ENCODE measurements at regions not wholly inside any gene's neighbourhood (a gene's known extent, or its start where the extent isn't known, plus 50 kb on each side); places are given as distances from the start of the nearest gene placed in this dataset.

DNA sequence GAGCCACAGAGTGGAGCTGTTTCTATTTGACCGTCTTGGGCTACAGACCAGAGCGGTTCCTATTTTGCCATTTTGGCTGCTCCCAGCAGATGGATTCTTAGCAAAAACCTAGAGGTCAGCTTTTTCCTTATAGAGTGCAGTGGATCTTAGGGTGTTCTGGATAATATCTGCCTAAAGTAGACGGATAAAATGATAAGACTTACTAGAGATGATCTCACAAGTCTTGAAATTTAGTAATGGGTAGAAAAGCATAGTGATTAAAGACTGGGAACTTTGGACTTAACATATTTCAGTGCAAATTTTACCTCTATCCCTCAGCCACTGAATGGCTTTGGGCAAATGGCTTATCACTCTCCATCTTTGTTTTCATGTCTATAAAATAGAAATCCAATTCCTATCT is 439.8 kb downstream of the ADGRL2 start:
- Mint-ChIP-seq H3K27ac (no peak overlapping the region), H3K27me3 (ENCODE audit: low read depth) (no peaks in the 10 kb centered on the region), H3K4me3 (no peak overlapping the region), H3K4me1 (no peaks in the 10 kb centered on the region), H3K9me3 (peaks cover 30% of the 10 kb centered on the region), H3K36me3 (peaks cover 14% of the 10 kb centered on the region)
- ChIA-PET CTCF (no interaction called here), POLR2A (no interaction called here)
- ATAC-seq (no peak), DNase-seq (ENCODE audit: low spot score) (no peak)
- TF ChIP-seq NFE2L1 (CRISPR knock-in tag; IDR thresholded peaks at IDR 0.05) (no peak), ZBTB21 (CRISPR knock-in tag; IDR thresholded peaks at IDR 0.05; ENCODE audit: borderline replicate concordance) (no peak), NR2C2 (CRISPR knock-in tag; IDR thresholded peaks at IDR 0.05) (no peak), FOXK1 (CRISPR knock-in tag; IDR thresholded peaks at IDR 0.05) (no peak), SP1 (CRISPR knock-in tag; conservative IDR thresholded peaks at IDR 0.05) (no peak), TEAD1 (CRISPR knock-in tag; IDR thresholded peaks at IDR 0.05) (no peak), RORB (CRISPR knock-in tag; IDR thresholded peaks at IDR 0.05) (no peak)
- TF ChIP-seq, protein P1, sequence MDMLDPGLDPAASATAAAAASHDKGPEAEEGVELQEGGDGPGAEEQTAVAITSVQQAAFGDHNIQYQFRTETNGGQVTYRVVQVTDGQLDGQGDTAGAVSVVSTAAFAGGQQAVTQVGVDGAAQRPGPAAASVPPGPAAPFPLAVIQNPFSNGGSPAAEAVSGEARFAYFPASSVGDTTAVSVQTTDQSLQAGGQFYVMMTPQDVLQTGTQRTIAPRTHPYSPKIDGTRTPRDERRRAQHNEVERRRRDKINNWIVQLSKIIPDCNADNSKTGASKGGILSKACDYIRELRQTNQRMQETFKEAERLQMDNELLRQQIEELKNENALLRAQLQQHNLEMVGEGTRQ (CRISPR knock-in tag; IDR thresholded peaks at IDR 0.05), result no peak

DNA sequence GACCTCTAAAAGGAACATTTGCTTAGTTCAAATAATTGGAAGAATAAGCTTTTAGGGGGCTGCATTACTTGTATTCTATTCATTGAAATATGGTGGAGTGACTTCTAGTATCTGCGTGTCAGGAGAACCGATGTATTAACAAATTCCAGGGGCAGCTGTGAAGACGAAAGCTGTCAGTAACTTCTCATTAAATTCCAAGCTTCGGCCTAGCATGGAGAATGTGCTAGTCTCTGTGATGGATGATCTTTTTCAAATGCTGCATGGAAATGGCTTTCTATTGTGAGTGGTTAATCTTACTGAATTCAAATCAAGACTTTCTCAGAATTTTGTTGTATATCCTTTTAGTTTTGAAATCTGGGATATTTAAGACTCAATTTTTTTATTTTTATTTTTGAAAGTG is 429.9 kb downstream of the ADGRL2 start:
- no peak overlapping the region for H3K4me3 Mint-ChIP-seq
- ChIA-PET CTCF (no interaction called here), POLR2A (no interaction called here)
- peaks cover 14% of the 10 kb centered on the region for H3K9me3 Mint-ChIP-seq
- TF ChIP-seq NFATC4 (CRISPR knock-in tag; IDR thresholded peaks at IDR 0.05) (no peak), SOX15 (CRISPR knock-in tag; IDR thresholded peaks at IDR 0.05) (no peak), ETV6 (CRISPR knock-in tag; IDR thresholded peaks at IDR 0.05) (no peak), KAT7 (CRISPR knock-in tag; IDR thresholded peaks at IDR 0.05; ENCODE audit: borderline replicate concordance) (no peak), GTF2I (CRISPR knock-in tag; conservative IDR thresholded peaks at IDR 0.05) (no peak), NR1H2 (CRISPR knock-in tag; IDR thresholded peaks at IDR 0.05) (no peak)
- TF ChIP-seq, protein P2, sequence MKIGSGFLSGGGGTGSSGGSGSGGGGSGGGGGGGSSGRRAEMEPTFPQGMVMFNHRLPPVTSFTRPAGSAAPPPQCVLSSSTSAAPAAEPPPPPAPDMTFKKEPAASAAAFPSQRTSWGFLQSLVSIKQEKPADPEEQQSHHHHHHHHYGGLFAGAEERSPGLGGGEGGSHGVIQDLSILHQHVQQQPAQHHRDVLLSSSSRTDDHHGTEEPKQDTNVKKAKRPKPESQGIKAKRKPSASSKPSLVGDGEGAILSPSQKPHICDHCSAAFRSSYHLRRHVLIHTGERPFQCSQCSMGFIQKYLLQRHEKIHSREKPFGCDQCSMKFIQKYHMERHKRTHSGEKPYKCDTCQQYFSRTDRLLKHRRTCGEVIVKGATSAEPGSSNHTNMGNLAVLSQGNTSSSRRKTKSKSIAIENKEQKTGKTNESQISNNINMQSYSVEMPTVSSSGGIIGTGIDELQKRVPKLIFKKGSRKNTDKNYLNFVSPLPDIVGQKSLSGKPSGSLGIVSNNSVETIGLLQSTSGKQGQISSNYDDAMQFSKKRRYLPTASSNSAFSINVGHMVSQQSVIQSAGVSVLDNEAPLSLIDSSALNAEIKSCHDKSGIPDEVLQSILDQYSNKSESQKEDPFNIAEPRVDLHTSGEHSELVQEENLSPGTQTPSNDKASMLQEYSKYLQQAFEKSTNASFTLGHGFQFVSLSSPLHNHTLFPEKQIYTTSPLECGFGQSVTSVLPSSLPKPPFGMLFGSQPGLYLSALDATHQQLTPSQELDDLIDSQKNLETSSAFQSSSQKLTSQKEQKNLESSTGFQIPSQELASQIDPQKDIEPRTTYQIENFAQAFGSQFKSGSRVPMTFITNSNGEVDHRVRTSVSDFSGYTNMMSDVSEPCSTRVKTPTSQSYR (CRISPR knock-in tag; IDR thresholded peaks at IDR 0.05), result no peak
- TF ChIP-seq, protein P1 (CRISPR knock-in tag; IDR thresholded peaks at IDR 0.05), result no peak
- H3K27ac Mint-ChIP-seq, result no peak overlapping the region
- H3K27me3 Mint-ChIP-seq (ENCODE audit: low read depth), result no peaks in the 10 kb centered on the region
- ATAC-seq (no peak), DNase-seq (ENCODE audit: low spot score) (no peak)
- peaks cover 6% of the 10 kb centered on the region for H3K36me3 Mint-ChIP-seq
- H3K4me1 Mint-ChIP-seq, result peaks cover 8% of the 10 kb centered on the region

DNA sequence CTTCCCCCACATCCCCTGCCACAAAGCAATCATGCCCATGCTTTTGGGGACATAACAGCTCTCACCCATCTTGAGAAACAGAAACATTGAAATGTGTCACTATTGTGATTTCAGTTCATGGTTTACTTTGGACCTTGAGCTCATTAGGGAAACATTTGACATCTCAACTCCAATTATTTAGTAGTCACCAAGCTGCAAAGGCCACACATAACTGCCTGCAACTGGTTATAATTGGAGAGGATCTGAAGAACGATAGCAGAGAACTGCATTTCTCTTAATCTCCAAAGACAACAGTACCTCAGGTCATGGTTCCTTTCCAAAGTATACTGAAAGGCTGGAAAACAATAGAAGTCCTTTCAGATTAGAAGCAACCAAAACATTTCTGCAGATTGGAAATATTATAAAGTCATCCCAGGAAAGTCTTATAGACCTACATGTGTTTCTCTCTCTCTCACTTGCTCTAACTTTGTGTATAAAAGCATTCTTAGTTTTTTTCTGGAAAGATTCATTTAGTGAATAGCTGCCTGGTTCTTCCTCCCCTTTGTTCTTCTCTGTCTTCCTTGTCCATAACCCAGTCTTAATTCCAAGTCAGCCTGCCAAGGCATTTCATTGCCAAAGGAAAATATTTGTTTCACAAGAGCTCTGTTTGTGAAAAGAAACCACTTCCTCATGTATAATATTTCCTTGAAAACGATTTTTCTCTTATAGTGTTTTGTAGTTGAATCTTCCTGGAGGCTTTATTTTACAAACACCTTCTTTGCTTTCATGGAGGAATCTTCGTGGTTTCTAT is 426.8 kb downstream of the ADGRL2 start:
- ATAC-seq (no peak), DNase-seq (ENCODE audit: low spot score) (no peak)
- Mint-ChIP-seq H3K36me3 (no peaks in the 10 kb centered on the region), H3K4me1 (peaks cover 8% of the 10 kb centered on the region), H3K9me3 (no peaks in the 10 kb centered on the region), H3K4me3 (no peak overlapping the region), H3K27me3 (ENCODE audit: low read depth) (no peaks in the 10 kb centered on the region), H3K27ac (no peak overlapping the region)
- ChIA-PET CTCF (no interaction called here), POLR2A (no interaction called here)
- TF ChIP-seq, protein P3, sequence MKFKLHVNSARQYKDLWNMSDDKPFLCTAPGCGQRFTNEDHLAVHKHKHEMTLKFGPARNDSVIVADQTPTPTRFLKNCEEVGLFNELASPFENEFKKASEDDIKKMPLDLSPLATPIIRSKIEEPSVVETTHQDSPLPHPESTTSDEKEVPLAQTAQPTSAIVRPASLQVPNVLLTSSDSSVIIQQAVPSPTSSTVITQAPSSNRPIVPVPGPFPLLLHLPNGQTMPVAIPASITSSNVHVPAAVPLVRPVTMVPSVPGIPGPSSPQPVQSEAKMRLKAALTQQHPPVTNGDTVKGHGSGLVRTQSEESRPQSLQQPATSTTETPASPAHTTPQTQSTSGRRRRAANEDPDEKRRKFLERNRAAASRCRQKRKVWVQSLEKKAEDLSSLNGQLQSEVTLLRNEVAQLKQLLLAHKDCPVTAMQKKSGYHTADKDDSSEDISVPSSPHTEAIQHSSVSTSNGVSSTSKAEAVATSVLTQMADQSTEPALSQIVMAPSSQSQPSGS (CRISPR knock-in tag; IDR thresholded peaks at IDR 0.05; ENCODE audit: borderline replicate concordance, low read depth), result no peak
- TF ChIP-seq GRHL2 (CRISPR knock-in tag; IDR thresholded peaks at IDR 0.05; ENCODE audit: insufficient replicate concordance, severe bottlenecking) (no peak), ETV6 (CRISPR knock-in tag; IDR thresholded peaks at IDR 0.05) (no peak)
- TF ChIP-seq, protein P4, sequence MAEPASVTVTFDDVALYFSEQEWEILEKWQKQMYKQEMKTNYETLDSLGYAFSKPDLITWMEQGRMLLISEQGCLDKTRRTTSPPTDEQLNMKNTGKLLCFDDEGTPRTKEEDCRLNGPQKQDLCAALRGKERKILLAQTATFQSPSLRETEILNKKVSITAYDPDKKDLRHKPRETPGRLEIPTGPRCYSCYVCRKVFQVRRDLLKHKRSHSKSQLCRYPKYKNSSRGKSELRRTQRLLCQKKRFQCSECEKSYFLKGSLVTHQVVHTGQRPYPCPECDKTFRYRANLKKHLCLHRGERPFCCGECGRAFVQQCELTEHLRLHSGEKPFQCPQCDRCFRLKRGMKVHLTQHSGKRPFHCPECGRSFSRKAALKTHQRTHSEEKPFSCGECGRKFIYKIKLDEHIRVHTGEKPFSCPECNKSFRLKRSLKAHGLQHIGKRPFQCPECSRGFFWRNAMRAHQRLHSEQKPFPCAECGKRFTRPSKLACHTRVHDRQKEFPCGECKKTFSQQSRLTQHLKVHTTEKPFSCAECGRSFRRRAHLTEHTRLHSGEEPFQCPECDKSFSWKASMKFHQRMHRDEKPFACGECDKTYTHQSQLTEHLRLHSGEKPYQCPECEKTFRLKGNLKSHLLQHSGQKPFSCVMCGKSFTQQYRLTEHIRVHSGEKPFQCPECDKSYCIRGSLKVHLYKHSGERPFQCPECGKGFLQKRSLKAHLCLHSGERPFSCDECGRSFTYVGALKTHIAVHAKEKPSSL (CRISPR knock-in tag; conservative IDR thresholded peaks at IDR 0.05), result no peak
- TF ChIP-seq, protein P5, sequence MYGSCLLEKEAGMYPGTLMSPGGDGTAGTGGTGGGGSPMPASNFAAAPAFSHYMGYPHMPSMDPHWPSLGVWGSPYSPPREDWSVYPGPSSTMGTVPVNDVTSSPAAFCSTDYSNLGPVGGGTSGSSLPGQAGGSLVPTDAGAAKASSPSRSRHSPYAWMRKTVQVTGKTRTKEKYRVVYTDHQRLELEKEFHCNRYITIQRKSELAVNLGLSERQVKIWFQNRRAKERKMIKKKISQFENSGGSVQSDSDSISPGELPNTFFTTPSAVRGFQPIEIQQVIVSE (CRISPR knock-in tag; IDR thresholded peaks at IDR 0.05; ENCODE audit: borderline replicate concordance), result no peak
- TF ChIP-seq, protein P6, sequence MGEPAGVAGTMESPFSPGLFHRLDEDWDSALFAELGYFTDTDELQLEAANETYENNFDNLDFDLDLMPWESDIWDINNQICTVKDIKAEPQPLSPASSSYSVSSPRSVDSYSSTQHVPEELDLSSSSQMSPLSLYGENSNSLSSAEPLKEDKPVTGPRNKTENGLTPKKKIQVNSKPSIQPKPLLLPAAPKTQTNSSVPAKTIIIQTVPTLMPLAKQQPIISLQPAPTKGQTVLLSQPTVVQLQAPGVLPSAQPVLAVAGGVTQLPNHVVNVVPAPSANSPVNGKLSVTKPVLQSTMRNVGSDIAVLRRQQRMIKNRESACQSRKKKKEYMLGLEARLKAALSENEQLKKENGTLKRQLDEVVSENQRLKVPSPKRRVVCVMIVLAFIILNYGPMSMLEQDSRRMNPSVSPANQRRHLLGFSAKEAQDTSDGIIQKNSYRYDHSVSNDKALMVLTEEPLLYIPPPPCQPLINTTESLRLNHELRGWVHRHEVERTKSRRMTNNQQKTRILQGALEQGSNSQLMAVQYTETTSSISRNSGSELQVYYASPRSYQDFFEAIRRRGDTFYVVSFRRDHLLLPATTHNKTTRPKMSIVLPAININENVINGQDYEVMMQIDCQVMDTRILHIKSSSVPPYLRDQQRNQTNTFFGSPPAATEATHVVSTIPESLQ (CRISPR knock-in tag; IDR thresholded peaks at IDR 0.05), result no peak
